ENCODE measurements at regions not wholly inside any gene's neighbourhood (a gene's known extent, or its start where the extent isn't known, plus 50 kb on each side); places are given as distances from the start of the nearest gene placed in this dataset.

- no peaks in the 10 kb centered on the region for H3K36me3 ChIP-seq (ENCODE audit: control insufficient read depth in 3 of 3, insufficient read depth in 3 of 3, low read length in 3 of 3)
- no peak overlapping the region for H3K9ac ChIP-seq (ENCODE audit: low read depth in 1 of 3, low read length in 3 of 3)
- H3K9me3 ChIP-seq (ENCODE audit: control insufficient read depth in 3 of 3, low read length in 3 of 3), result no peaks in the 10 kb centered on the region
- H3K4me1 ChIP-seq (ENCODE audit: control insufficient read depth in 3 of 3, insufficient read depth in 3 of 3, low read length in 3 of 3), result peaks cover 0 to under 1% (median 0%) of the 10 kb centered on the region in 3 donors
- no peak overlapping the region for H3K27ac ChIP-seq (ENCODE audit: low read depth, low read length)
- H3K4me3 ChIP-seq (ENCODE audit: low read length in 3 of 3), result no peak overlapping the region
- H3K27me3 ChIP-seq (ENCODE audit: control insufficient read depth in 3 of 3, insufficient read depth in 3 of 3, low read length in 3 of 3), result no peaks in the 10 kb centered on the region
Measured at GRCh38 chr21:28627691-28628090, 365.0 kb downstream of the LTN1 start.

GRCh38 chr21:28627261-28627660 lies 365.4 kb downstream of the LTN1 start:
- Histone ChIP-seq H3K9ac (ENCODE audit: low read depth in 1 of 3, low read length in 3 of 3) (no peak overlapping the region), H3K9me3 (ENCODE audit: control insufficient read depth in 3 of 3, low read length in 3 of 3) (no peaks in the 10 kb centered on the region), H3K4me3 (ENCODE audit: low read length in 3 of 3) (no peak overlapping the region), H3K36me3 (ENCODE audit: control insufficient read depth in 3 of 3, insufficient read depth in 3 of 3, low read length in 3 of 3) (no peaks in the 10 kb centered on the region), H3K4me1 (ENCODE audit: control insufficient read depth in 3 of 3, insufficient read depth in 3 of 3, low read length in 3 of 3) (no peaks in the 10 kb centered on the region), H3K27ac (ENCODE audit: low read depth, low read length) (no peak overlapping the region), H3K27me3 (ENCODE audit: control insufficient read depth in 3 of 3, insufficient read depth in 3 of 3, low read length in 3 of 3) (no peaks in the 10 kb centered on the region)

- H3K9me3 ChIP-seq (ENCODE audit: control insufficient read depth in 3 of 3, low read length in 3 of 3), result no peaks in the 10 kb centered on the region
- H3K4me3 ChIP-seq (ENCODE audit: low read length in 3 of 3), result no peak overlapping the region
- H3K27me3 ChIP-seq (ENCODE audit: control insufficient read depth in 3 of 3, insufficient read depth in 3 of 3, low read length in 3 of 3), result no peaks in the 10 kb centered on the region
- H3K9ac ChIP-seq (ENCODE audit: low read depth in 1 of 3, low read length in 3 of 3), result no peak overlapping the region
- no peaks in the 10 kb centered on the region for H3K4me1 ChIP-seq (ENCODE audit: control insufficient read depth in 3 of 3, insufficient read depth in 3 of 3, low read length in 3 of 3)
- H3K27ac ChIP-seq (ENCODE audit: low read depth, low read length), result no peak overlapping the region
- no peaks in the 10 kb centered on the region for H3K36me3 ChIP-seq (ENCODE audit: control insufficient read depth in 3 of 3, insufficient read depth in 3 of 3, low read length in 3 of 3)
Measured at GRCh38 chr21:28624626-28625025, 368.1 kb downstream of the LTN1 start.

GRCh38 chr21:28617300-28617699 lies 375.4 kb downstream of the LTN1 start:
- H3K9ac ChIP-seq (ENCODE audit: low read depth in 1 of 3, low read length in 3 of 3), result no peak overlapping the region
- H3K27me3 ChIP-seq (ENCODE audit: control insufficient read depth in 3 of 3, insufficient read depth in 3 of 3, low read length in 3 of 3), result no peaks in the 10 kb centered on the region
- no peaks in the 10 kb centered on the region for H3K9me3 ChIP-seq (ENCODE audit: control insufficient read depth in 3 of 3, low read length in 3 of 3)
- no peak overlapping the region for H3K27ac ChIP-seq (ENCODE audit: low read depth, low read length)
- H3K36me3 ChIP-seq (ENCODE audit: control insufficient read depth in 3 of 3, insufficient read depth in 3 of 3, low read length in 3 of 3), result no peaks in the 10 kb centered on the region
- no peaks in the 10 kb centered on the region for H3K4me1 ChIP-seq (ENCODE audit: control insufficient read depth in 3 of 3, insufficient read depth in 3 of 3, low read length in 3 of 3)
- H3K4me3 ChIP-seq (ENCODE audit: low read length in 3 of 3), result no peak overlapping the region

GRCh38 chr21:28615276-28615675 lies 377.4 kb downstream of the LTN1 start:
- Histone ChIP-seq H3K27ac (ENCODE audit: low read depth, low read length) (no peak overlapping the region), H3K9me3 (ENCODE audit: control insufficient read depth in 3 of 3, low read length in 3 of 3) (no peaks in the 10 kb centered on the region), H3K9ac (ENCODE audit: low read depth in 1 of 3, low read length in 3 of 3) (no peak overlapping the region), H3K27me3 (ENCODE audit: control insufficient read depth in 3 of 3, insufficient read depth in 3 of 3, low read length in 3 of 3) (no peaks in the 10 kb centered on the region), H3K36me3 (ENCODE audit: control insufficient read depth in 3 of 3, insufficient read depth in 3 of 3, low read length in 3 of 3) (no peaks in the 10 kb centered on the region), H3K4me1 (ENCODE audit: control insufficient read depth in 3 of 3, insufficient read depth in 3 of 3, low read length in 3 of 3) (no peaks in the 10 kb centered on the region), H3K4me3 (ENCODE audit: low read length in 3 of 3) (no peak overlapping the region)

GRCh38 chr21:28614791-28615190 lies 377.9 kb downstream of the LTN1 start:
- no peaks in the 10 kb centered on the region for H3K9me3 ChIP-seq (ENCODE audit: control insufficient read depth in 3 of 3, low read length in 3 of 3)
- H3K36me3 ChIP-seq (ENCODE audit: control insufficient read depth in 3 of 3, insufficient read depth in 3 of 3, low read length in 3 of 3), result no peaks in the 10 kb centered on the region
- H3K9ac ChIP-seq (ENCODE audit: low read depth in 1 of 3, low read length in 3 of 3), result no peak overlapping the region
- H3K27ac ChIP-seq (ENCODE audit: low read depth, low read length), result no peak overlapping the region
- H3K27me3 ChIP-seq (ENCODE audit: control insufficient read depth in 3 of 3, insufficient read depth in 3 of 3, low read length in 3 of 3), result no peaks in the 10 kb centered on the region
- H3K4me3 ChIP-seq (ENCODE audit: low read length in 3 of 3), result no peak overlapping the region
- no peaks in the 10 kb centered on the region for H3K4me1 ChIP-seq (ENCODE audit: control insufficient read depth in 3 of 3, insufficient read depth in 3 of 3, low read length in 3 of 3)

- Histone ChIP-seq H3K27ac (ENCODE audit: low read depth, low read length) (no peak overlapping the region), H3K9ac (ENCODE audit: low read depth in 1 of 3, low read length in 3 of 3) (no peak overlapping the region), H3K9me3 (ENCODE audit: control insufficient read depth in 3 of 3, low read length in 3 of 3) (no peaks in the 10 kb centered on the region), H3K4me1 (ENCODE audit: control insufficient read depth in 3 of 3, insufficient read depth in 3 of 3, low read length in 3 of 3) (no peaks in the 10 kb centered on the region), H3K4me3 (ENCODE audit: low read length in 3 of 3) (no peak overlapping the region), H3K36me3 (ENCODE audit: control insufficient read depth in 3 of 3, insufficient read depth in 3 of 3, low read length in 3 of 3) (no peaks in the 10 kb centered on the region), H3K27me3 (ENCODE audit: control insufficient read depth in 3 of 3, insufficient read depth in 3 of 3, low read length in 3 of 3) (no peaks in the 10 kb centered on the region)
Measured at GRCh38 chr21:28608646-28609045, 384.0 kb downstream of the LTN1 start.

GRCh38 chr21:28607545-28607944 lies 385.1 kb downstream of the LTN1 start:
- H3K9ac ChIP-seq (ENCODE audit: low read depth in 1 of 3, low read length in 3 of 3), result no peak overlapping the region
- no peaks in the 10 kb centered on the region for H3K4me1 ChIP-seq (ENCODE audit: control insufficient read depth in 3 of 3, insufficient read depth in 3 of 3, low read length in 3 of 3)
- no peaks in the 10 kb centered on the region for H3K36me3 ChIP-seq (ENCODE audit: control insufficient read depth in 3 of 3, insufficient read depth in 3 of 3, low read length in 3 of 3)
- no peaks in the 10 kb centered on the region for H3K9me3 ChIP-seq (ENCODE audit: control insufficient read depth in 3 of 3, low read length in 3 of 3)
- no peaks in the 10 kb centered on the region for H3K27me3 ChIP-seq (ENCODE audit: control insufficient read depth in 3 of 3, insufficient read depth in 3 of 3, low read length in 3 of 3)
- no peak overlapping the region for H3K27ac ChIP-seq (ENCODE audit: low read depth, low read length)
- no peak overlapping the region for H3K4me3 ChIP-seq (ENCODE audit: low read length in 3 of 3)

GRCh38 chr21:28604946-28605537 lies 387.6 kb downstream of the LTN1 start:
- no peak overlapping the region for H3K9ac ChIP-seq (ENCODE audit: low read depth in 1 of 3, low read length in 3 of 3)
- no peaks in the 10 kb centered on the region for H3K4me1 ChIP-seq (ENCODE audit: control insufficient read depth in 3 of 3, insufficient read depth in 3 of 3, low read length in 3 of 3)
- H3K9me3 ChIP-seq (ENCODE audit: control insufficient read depth in 3 of 3, low read length in 3 of 3), result no peaks in the 10 kb centered on the region
- H3K27ac ChIP-seq (ENCODE audit: low read depth, low read length), result no peak overlapping the region
- H3K27me3 ChIP-seq (ENCODE audit: control insufficient read depth in 3 of 3, insufficient read depth in 3 of 3, low read length in 3 of 3), result no peaks in the 10 kb centered on the region
- H3K4me3 ChIP-seq (ENCODE audit: low read length in 3 of 3), result no peak overlapping the region
- H3K36me3 ChIP-seq (ENCODE audit: control insufficient read depth in 3 of 3, insufficient read depth in 3 of 3, low read length in 3 of 3), result no peaks in the 10 kb centered on the region

- Histone ChIP-seq H3K9me3 (ENCODE audit: control insufficient read depth in 3 of 3, low read length in 3 of 3) (peaks cover 0 to 4% (median 3%) of the 10 kb centered on the region in 3 donors), H3K36me3 (ENCODE audit: control insufficient read depth in 3 of 3, insufficient read depth in 3 of 3, low read length in 3 of 3) (no peaks in the 10 kb centered on the region), H3K27me3 (ENCODE audit: control insufficient read depth in 3 of 3, insufficient read depth in 3 of 3, low read length in 3 of 3) (no peaks in the 10 kb centered on the region), H3K4me3 (ENCODE audit: low read length in 3 of 3) (no peak overlapping the region), H3K27ac (ENCODE audit: low read depth, low read length) (no peak overlapping the region), H3K9ac (ENCODE audit: low read depth in 1 of 3, low read length in 3 of 3) (no peak overlapping the region), H3K4me1 (ENCODE audit: control insufficient read depth in 3 of 3, insufficient read depth in 3 of 3, low read length in 3 of 3) (no peaks in the 10 kb centered on the region)
Measured at GRCh38 chr21:28602546-28602945, 390.1 kb downstream of the LTN1 start.

GRCh38 chr21:28598214-28598613 lies 394.5 kb downstream of the LTN1 start:
- no peak overlapping the region for H3K9ac ChIP-seq (ENCODE audit: low read depth in 1 of 3, low read length in 3 of 3)
- H3K4me3 ChIP-seq (ENCODE audit: low read length in 3 of 3), result no peak overlapping the region
- no peaks in the 10 kb centered on the region for H3K36me3 ChIP-seq (ENCODE audit: control insufficient read depth in 3 of 3, insufficient read depth in 3 of 3, low read length in 3 of 3)
- no peaks in the 10 kb centered on the region for H3K27me3 ChIP-seq (ENCODE audit: control insufficient read depth in 3 of 3, insufficient read depth in 3 of 3, low read length in 3 of 3)
- H3K9me3 ChIP-seq (ENCODE audit: control insufficient read depth in 3 of 3, low read length in 3 of 3), result peaks cover 0 to 4% (median 3%) of the 10 kb centered on the region in 3 donors
- no peak overlapping the region for H3K27ac ChIP-seq (ENCODE audit: low read depth, low read length)
- H3K4me1 ChIP-seq (ENCODE audit: control insufficient read depth in 3 of 3, insufficient read depth in 3 of 3, low read length in 3 of 3), result no peaks in the 10 kb centered on the region

Measured in skeletal muscle tissue (tissue), 3 donors.